Esophagus mucosa (tissue), 1 donor: ENCODE measurements at regions not wholly inside any gene's neighbourhood (a gene's known extent, or its start where the extent isn't known, plus 50 kb on each side); places are given as distances from the start of the nearest gene placed in this dataset.

Source experiments
- ATAC-seq: fragments of 200-7000 bp; cut with Tn5 transposase; one replicate; pipeline ENCODE4 v1.9.1; 2020
- donor health status: DM: yes; HTN: yes; CAD: no.

DNA sequence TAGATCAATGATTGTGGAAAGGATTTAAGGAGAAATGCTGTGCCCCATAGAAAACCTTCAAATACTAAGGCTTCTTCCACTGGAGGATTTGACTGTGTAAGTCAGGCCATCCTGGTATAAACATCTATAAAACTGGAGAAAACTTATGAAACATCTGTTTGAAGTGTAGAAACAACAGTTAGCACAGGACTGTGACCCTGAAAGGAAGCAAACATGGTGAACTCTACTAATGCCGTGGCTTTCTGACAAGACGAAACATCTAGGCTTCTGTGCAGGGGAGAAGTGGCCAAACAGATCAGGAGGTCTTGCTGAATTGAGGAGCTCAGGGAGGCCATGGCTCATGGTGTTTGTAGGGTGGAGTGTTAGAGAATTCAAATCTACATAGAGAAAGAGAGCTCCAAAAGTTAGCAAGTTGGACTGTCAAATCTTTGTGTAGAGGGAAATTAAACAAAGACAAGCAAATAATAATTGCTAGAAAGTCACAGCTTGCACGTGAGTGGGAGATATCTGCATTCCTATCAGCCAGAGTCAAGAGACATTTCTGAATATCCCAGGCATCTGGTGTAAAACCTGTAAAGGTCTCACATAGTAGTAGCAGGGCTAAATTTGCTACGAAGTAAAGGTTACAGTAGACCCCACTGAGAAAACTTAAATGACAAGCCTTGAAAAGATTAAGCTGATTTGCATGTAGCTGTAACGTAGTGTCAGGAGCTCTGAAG is 566.8 kb upstream of the B3GALT2 start:
- no peak for ATAC-seq

DNA sequence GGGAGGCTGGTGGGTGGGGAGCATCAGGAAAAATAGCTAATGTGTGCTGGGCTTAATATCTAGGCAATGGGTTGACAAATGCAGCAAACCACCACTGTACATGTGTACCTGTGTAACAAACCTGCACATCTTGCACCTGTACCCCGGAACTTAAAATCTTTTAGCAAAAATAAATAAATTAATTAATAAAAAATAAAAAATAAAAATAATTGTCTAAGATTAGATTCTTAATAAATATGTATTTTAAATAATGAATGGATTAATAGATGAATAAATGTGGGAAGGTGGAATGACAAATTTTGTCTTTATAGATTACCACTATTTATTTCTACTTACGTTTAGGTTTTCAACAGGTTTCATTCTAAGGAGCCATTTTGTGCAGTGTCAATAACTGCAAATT is 563.5 kb upstream of the B3GALT2 start:
- ATAC-seq, result no peak

DNA sequence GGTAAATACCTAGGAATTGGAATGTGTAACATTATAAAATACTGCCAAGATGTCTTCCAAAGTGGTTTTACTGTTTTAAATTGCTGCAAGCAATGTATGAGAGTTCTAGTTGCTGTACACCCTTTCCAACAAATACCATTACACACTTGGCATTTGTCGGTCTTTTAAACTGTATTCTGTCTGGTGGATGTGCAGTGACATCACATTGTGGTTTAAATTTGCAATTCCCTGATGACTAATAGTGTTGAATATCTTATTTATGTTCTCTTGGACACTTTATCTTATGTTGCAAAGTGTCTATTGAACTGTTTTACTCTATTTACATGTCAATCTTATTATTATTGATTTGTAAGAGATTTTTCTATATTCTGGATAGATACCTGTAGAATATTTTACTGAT is 561.2 kb upstream of the B3GALT2 start:
- ATAC-seq, result no peak

DNA sequence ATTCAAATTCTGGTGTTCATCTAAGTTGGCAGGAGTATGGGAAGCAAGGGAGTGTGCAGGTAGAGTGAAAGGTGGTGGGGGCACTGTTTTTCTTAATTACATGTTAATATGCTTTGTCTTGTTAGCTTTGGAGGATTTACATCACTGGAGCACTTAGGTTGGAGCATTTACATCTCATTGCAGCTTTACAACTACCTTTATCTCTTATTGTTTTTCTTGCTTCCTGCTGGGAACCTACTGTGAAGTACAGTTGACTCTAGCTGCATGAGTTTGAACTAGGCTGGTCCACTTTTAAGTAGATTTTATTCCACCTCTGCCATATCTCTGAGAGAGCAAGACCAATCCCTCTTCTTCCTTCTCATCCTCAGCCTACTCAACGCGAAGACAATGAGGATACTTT is 554.8 kb upstream of the B3GALT2 start:
- ATAC-seq, result no peak

DNA sequence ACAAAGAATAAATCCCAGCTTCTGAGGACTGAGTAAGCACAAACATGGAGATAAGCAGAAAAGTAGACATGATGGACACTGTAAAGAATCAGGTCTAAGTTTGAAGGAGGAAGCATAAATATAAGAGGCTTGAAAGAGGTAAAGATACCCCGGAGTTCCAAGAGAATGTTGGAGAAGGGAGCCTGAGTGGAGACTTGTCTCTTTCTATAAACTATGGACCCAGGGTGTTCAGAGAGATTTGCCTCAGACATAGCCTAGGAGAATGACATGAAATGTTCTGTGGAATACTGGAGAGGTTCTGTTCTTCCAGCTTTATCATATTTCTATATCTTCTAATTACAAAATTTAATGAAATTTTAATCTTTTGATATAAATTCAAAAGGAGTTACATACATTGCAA is 554.3 kb upstream of the B3GALT2 start:
- ATAC-seq, result no peak

DNA sequence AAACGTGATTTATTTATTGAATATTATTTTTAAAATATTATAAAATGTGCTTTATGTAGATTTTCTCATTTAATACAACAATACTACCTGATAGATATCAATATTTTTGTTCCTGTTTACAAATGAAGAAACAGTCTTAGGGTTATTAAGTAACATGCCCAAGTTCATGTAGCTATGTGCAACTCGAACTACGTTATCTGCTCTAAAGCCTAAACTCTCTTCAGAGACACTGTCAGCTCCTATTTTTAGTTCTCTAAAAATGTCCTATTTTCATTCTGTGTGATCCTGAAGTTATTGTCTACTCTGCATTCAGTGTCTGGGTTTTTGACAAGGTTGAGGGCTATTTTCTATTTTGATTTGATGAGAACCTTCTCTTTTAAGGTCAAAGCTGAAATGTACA is 550.1 kb upstream of the B3GALT2 start:
- no peak for ATAC-seq

DNA sequence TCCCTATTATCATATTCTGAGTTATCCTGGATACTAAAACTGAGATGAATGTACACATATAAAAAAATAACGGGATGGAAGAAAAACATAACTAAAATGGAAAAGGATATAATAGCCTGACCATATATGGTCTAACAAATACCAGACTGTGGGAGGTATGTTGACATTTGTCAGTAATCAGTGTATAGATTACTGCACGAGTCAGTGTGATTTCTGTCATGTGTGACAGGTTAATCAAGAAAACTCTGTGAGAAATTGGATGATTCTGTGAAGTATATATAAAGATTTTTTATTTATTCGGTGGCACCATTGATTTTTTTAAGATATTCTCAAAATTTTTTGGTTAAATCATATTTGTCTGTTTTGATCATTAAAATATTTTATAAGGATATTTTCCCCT is 547.3 kb upstream of the B3GALT2 start:
- ATAC-seq, result no peak

DNA sequence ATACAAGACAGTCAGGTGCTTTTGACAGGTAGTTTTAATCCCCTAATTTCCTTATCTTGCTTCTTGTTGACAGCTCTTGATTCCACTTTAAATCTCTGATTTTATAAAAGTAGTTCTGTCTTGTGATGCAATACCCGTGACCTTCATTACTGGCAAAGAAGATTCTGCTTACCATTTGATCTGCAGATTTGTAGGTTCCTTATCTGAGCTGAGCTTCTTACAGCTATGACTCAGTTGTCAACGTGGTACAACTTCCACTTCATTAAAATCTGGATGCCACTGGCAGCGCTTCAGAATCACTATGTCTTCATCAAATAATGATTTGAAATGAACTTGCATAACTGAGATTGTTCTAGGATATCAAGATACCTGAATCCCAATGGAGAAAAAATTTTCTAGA is 543.6 kb upstream of the B3GALT2 start:
- no peak for ATAC-seq

DNA sequence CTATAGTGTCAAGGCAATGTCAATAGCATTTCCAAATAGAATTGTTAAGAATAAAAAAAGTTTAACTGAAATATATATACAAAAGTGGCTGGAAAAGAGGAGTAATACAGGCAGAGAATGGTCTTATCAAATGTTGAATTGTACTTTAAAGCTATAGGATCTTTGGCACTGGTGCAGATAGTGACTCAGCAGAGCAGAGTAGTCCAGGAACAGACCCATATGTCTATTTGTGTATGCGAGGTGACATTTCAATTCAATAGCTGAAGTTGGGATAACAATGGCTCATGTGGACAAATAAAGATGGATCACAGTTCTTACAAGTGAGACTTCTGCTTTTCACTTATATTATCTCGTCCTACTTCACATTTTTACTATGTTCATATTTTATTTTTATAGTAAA is 543.0 kb upstream of the B3GALT2 start:
- ATAC-seq, result no peak

DNA sequence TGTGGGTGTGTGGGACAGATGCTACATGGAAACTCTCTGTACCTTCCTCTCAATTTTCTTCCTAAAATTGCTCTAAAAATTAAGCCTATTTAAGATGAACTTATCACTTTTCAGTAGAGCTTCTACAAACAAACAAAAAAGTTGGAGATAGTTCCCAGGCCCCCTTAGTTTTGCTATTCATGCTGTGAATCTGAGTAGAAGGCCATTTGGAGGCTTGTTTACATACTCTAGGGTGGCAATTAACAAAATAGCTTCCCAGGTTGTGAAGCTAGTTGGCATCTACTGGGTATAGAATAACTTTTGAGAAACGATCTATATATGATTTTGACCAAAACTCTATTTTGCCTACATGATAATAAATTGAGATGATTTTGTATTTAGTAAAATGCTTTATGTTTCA is 541.4 kb upstream of the B3GALT2 start:
- ATAC-seq, result no peak

DNA sequence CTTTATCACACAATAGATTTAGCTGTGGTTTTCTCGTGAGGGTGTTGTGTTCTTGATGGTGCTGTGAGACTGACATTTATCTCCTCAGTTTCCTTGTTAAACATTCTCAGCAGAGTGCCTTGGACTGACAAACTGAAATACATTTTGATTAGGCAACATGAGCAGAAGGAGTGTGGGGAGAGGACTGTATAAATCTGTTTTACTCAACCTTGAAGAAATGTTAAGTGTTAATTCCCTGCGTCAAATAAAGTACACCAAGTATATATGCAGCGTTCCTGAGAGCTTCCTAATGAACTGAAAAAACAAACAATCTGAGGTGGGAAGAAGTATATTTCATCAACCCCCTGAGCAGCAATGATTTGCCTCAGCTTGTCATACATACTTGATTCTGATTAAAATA is 540.3 kb upstream of the B3GALT2 start:
- no peak for ATAC-seq

DNA sequence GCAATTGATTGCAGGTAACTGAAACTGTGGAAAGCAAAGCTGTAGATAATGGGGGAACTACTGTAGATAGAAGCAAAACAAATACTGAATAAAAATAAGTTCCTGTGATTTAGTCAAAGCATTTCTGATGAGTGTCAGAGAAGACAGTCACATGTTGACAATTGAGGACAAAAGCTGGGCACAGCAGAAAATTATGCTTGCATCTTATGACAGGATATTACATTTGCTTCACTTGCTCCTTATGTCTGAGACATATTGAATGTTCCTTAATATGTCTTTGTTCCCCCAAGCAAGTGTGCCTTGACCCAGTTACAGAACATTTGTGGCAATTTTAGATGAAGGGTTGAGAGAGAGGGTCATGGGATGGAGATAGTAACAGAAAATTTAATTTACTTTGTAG is 526.0 kb upstream of the B3GALT2 start:
- ATAC-seq, result no peak

DNA sequence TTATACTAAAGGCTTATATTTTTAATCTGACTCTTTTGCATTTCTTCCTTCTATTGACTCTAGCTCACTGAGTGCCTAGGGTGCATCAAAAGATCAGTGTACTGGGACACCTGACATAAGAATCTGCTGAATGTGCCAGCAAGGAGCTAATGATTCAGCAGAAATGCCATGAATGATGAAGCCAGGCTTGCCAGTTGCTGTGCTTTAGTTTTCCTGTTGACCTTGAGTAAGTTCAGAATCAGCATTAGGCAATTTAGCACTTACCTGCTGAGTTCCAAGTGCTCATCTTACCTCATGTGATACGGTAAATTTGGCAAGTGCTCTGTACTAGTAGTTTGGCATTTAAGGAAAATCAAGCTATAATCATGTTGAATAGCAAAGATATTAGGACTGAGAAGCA is 523.2 kb upstream of the B3GALT2 start:
- peak; percentile 80 for ATAC-seq

DNA sequence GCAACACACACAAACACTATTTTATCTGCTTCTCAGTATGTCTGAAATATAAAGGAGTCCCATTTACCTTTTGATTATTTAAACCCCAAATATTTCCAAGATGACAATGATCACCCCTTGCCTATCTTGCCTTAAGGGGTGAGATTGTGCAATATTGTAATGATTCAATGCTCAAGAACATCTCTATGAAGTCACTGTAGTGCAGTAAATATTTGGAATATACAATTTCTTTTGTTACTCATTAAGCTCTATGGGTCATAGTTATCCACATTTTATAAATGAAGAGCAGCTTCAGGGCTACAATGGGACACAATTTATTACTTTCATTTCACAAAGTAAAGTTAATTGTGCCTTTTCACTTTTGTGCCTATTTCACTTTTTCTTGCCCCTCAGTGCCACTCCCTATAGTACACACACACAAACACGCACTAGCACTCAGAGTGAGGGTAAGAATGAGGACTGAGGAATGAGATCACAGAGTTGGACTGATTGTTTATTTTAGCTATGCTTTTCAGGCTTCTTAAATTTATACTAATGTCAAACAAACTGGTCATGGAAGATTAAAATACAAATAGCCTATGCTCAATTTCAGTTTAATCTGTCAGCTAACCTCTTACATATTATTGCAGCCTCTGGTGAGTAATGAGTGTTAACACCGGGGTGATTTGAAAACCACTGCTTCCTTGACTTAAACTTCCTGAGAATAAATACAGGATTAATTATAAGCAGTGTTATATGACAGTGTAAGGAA is 521.0 kb upstream of the B3GALT2 start:
- peak; percentile 77 for ATAC-seq

DNA sequence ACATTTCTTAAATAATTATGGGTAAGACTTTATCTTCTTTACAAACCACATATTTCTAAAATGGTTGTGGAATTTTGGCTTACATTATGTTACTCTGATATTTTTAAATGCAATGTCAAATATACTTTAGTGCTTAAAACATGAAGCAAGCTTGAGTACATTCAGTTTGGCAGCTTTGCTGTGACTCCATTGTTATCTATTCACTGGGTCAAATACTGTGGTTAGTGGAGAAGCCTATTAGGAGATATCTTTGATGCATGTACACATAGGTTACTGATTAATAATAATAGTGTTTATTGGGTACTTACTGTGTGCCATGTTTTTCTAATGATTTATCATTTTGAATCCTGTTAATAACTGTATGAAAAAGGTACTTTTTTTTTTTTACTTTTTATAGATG is 520.4 kb upstream of the B3GALT2 start:
- ATAC-seq, result no peak

DNA sequence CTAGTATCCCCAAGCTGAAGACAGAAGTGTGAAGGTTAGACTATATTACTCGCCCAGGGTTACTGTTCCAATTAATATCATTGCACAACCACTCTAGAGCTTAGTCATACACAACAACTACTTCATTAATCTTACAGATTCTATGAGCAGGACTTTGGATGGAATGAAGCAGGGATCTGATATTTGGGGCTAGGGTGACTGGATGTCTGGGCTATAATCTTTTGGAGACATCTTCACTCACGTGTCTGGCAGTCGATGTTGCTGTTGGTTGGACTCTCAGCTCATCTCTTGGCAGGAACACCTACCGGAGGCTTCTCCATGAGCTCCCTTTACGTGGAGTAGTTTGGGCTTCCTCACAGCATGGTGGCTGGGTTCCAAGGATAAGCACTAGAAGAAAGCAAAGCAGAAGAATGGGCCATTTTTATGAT is 519.2 kb upstream of the B3GALT2 start:
- ATAC-seq, result peak; percentile 53

DNA sequence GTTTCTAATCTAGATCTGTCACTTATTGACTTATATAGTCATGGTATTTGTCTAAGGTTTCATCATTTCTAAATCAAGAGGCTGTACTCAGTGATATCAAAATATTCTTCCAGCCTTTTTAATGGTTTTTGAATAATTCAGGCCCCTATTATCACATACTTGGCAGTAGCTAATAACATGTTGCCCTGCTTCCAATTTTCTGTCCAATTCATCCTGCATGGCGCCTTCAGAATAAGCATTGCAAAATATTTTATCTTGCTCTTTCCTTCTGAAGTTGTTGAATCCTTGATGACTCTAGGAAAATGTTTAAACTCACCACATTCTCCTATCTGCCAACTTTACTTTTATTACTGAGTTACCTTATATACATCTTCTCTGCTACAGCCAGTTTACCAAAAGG is 517.2 kb upstream of the B3GALT2 start:
- no peak for ATAC-seq

DNA sequence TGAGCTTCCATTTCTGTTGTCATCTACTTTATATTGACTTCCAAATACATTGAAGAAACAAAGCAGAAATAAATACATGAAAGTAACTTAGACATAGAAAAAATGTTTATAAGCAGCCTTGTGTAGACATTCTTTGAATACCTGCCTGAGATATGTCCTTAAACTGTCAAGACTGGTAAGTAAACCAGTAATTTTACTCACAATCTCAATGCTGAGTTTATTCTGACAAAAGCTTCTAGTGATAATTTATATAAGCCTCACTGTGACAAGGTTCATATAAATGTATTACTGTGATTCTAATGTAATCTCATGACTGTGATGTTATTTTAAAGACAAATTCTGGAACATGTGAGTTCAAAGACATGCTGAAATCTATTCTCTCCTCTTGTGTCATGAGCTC is 516.7 kb upstream of the B3GALT2 start:
- ATAC-seq, result no peak

DNA sequence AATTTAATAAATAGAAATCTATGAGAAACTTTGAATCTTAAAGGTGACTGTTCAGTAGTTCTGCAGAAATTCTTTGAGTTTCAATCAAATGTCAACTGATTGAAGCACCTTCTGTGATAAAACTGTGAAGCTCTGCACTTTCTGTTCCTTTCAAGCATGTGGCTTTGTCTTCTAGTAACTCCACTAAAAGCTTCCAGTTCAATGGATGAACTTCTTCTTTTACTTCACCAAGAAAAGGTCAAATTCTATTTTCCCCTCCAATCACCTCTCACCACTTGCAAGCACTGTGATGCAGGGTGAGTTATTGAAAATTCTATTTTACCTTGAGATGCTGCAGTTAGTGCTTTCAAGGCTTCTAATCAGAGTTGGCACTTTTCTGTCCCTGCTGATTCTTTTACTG is 515.3 kb upstream of the B3GALT2 start:
- no peak for ATAC-seq

DNA sequence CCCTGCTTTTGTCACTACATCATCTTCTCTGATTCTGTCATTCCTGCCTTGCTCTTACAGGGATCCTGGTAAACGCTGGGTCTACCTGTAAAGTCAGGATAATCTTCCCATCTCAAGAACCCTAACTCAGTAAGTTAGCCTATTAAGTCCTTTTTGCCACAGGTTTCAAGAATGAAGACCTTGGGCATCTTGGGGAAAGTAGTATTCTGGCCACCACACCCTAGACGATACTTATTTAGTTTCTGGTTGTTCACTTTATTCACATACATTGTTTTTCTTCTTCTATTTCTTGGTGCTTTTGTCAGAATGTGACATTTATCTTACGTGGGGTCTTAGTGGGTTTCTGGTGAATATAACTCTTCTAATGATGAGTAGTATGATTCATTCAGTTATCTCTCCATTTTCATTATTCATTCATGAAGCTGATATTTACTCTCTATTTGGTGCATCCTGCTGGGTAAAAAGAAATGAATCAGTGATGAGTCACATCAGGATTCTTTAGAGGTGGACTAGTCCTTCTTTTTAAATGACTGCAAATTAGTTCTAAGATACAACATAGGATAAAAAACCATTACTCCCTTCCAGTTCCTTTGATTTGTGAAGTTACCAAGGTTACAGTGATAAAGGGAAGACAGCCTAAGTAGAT is 514.4 kb upstream of the B3GALT2 start:
- ATAC-seq, result no peak

DNA sequence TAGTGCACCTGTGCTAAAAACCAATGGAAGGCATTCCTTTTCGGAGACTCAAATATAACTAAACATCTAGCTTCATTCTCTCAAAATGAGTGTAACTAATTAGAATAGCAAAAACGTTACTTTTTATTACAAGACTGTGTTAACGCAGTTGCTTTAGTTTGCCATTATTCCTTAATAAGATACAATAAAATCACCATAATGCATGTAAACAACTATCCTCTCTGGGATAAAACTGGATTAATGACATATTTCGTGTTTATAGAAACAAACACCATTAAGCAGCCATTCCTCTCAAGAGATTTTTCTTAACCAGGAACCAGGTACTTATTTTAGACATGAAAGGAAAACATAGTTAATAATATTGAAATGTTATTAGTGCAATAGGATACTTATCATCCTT is 512.8 kb upstream of the B3GALT2 start:
- ATAC-seq, result no peak

DNA sequence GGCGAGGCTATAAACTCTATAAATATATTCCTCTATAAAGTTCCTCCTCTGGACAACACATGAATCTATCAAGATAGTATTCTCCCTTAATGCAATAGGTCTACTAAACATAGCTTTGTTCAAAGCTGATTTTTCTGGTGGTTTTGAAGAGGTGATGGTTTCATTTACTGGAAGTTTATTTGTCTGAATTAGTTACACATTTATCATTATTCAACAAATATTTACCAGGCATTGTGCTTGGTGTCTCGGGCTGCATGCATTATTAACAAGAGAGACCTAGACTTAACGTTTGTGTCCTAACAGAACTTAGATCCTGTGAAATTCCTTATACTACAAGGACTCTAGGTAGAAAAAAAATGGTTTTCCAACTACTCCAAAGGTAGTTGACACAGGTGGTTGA is 511.4 kb upstream of the B3GALT2 start:
- ATAC-seq, result no peak

DNA sequence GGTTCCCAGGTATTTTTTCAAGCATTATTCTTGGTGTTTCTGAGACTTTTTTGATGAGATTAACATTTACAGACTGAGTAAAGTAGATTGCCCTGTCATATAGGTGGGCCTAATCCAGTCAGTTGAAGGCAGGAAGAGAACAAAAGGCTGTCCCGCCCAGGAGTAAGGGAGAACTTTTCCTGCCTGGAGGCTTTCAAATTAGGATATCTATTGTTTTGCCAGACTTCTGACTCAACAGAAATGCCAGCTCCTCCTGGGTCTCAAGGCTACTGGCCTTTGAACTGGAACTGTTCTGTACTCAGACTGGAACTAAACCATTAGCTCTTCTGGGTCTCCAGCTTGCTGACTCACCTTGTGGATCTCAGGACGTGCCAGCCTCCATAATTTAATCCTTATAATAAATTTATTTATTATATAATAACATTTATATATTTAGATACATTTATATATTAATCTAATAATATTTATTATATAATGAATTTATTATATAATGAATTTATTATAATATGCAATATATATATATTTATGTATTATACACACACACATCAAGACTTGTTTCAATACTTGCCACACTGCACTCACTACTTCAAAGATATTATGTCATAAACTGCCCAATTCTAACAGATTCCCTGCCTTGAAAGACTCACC is 510.8 kb upstream of the B3GALT2 start:
- no peak for ATAC-seq

DNA sequence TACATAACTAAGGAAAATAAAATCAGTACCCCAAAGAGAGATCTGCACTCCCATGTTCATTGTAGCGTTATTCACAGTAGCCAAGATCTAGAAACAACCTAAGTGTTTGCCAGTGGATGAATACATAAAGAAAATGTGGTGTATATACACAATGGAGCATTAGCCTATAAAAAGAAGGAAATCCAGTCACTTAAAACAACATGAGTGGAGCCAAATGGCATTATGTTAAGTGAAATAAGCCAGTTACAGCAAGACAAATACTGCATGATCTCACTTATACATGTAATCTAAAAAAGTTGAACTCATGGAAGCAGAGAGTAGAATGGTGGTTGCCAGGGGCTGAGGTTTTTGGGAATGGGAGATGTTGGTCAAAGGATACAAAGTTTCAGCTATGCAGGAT is 508.3 kb upstream of the B3GALT2 start:
- ATAC-seq, result no peak
